Activated T-cell treated with anti-CD3 and anti-CD28 coated beads, Interleukin-2, amount 50 U/mL, for 24 hours (primary cell): ENCODE measurements at regions not wholly inside any gene's neighbourhood (a gene's known extent, or its start where the extent isn't known, plus 50 kb on each side); places are given as distances from the start of the nearest gene placed in this dataset.

Experiments
- DNase-seq: peaks from one replicate; pipeline ENCODE4 v3.0.0-alpha.2; 2020
- H3K27ac Mint-ChIP-seq: 2 replicates; pipeline ENCODE4 v1.8.0; 2020; ENCODE audit warnings: mild to moderate bottlenecking, mixed read lengths
- H3K27me3 Mint-ChIP-seq: 2 replicates; pipeline ENCODE4 v1.8.0; 2020; ENCODE audit warnings: mixed read lengths
- H3K36me3 Mint-ChIP-seq: 2 replicates; pipeline ENCODE4 v1.8.0; 2020; ENCODE audit warnings: low read depth, mixed read lengths
- H3K4me1 Mint-ChIP-seq: 2 replicates; pipeline ENCODE4 v1.8.0; 2020; ENCODE audit warnings: low read depth, mixed read lengths
- H3K4me3 Mint-ChIP-seq: 2 replicates; pipeline ENCODE4 v1.8.0; 2020; ENCODE audit warnings: mild to moderate bottlenecking, moderate library complexity, mixed read lengths
- H3K9me3 Mint-ChIP-seq: 2 replicates; pipeline ENCODE4 v1.8.0; 2020; ENCODE audit warnings: mixed read lengths

DNA sequence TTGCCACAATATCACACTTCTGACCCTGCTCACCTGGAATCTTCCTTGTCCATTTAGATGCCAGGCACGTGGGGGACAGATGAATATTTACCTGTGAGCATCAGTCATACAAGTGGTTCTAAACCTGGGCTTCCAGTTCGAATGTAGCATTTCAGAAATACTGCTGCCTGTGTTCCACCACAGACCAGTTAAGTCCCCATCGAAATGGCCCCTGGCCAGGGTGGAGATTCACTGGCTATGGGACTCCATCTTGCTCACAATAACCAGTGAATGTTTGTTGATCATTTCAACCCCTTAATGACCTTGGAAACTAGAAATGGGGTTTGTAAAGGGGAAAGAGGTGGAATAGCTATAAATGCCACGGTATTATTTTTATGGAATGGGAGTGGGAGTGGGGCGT is 73.8 kb downstream of the CLDN34 start:
- Mint-ChIP-seq H3K4me1 (peaks cover 8% of the 10 kb centered on the region), H3K9me3 (no peaks in the 10 kb centered on the region), H3K4me3 (no peak overlapping the region), H3K27me3 (peaks cover 5% of the 10 kb centered on the region), H3K36me3 (no peaks in the 10 kb centered on the region), H3K27ac (no peak overlapping the region)
- DNase-seq, result no peak

GRCh38 chrX:10041383-10041782 is 74.2 kb downstream of the CLDN34 start:
- peaks cover 5% of the 10 kb centered on the region for H3K27me3 Mint-ChIP-seq
- no peaks in the 10 kb centered on the region for H3K36me3 Mint-ChIP-seq
- H3K4me1 Mint-ChIP-seq, result peaks cover 8% of the 10 kb centered on the region
- no peak for DNase-seq
- no peak overlapping the region for H3K27ac Mint-ChIP-seq
- H3K9me3 Mint-ChIP-seq, result no peaks in the 10 kb centered on the region
- H3K4me3 Mint-ChIP-seq, result no peak overlapping the region

DNA sequence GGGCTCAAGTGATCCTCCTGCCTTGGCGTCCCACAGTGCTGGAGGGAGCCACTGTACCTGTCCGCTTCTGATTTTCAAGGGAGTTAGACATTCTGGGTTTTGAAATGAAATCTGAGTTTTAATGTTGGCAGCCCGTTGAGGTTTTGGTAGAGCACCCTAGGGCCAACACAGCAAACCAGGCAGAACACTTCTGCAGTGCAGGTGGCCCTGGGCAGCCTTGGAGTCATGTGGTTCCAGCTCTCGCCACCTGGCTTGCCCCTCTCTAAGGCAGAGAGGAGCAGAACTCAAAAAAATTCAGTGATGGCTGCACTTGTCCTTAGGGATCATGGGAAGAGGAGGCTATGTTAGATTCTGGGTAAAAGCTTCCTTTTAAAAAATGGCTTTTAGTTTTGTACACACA is 74.9 kb downstream of the CLDN34 start:
- H3K4me3 Mint-ChIP-seq, result no peak overlapping the region
- no peaks in the 10 kb centered on the region for H3K9me3 Mint-ChIP-seq
- H3K27me3 Mint-ChIP-seq, result peaks cover 5% of the 10 kb centered on the region
- no peak for DNase-seq
- no peaks in the 10 kb centered on the region for H3K36me3 Mint-ChIP-seq
- peaks cover 8% of the 10 kb centered on the region for H3K4me1 Mint-ChIP-seq
- no peak overlapping the region for H3K27ac Mint-ChIP-seq

DNA sequence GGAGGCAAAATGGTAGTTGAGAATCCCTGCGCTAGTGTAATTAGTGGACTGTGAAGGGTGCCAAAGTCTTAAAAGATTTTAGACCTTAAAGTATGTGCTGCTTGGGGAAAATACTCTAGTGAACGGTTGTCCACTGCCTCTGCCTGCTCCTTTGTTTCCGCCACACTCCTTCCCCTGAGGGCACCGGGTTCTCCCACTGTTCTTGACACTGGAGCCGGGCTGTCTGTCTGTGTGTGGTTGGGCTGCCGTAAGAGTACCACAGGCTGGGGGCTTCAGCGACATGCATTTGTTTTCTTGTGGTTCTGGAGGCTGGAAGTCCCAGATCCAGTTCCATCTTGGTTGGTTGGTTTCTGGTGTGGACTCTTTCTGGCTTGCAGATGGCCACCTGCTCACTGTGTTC is 76.2 kb downstream of the CLDN34 start:
- Mint-ChIP-seq H3K9me3 (no peaks in the 10 kb centered on the region), H3K4me1 (peaks cover 8% of the 10 kb centered on the region), H3K36me3 (no peaks in the 10 kb centered on the region), H3K27ac (no peak overlapping the region), H3K4me3 (no peak overlapping the region), H3K27me3 (peaks cover 5% of the 10 kb centered on the region)
- DNase-seq, result no peak

- Mint-ChIP-seq H3K4me1 (peaks cover 8% of the 10 kb centered on the region), H3K9me3 (no peaks in the 10 kb centered on the region), H3K36me3 (no peaks in the 10 kb centered on the region), H3K27me3 (peaks cover 5% of the 10 kb centered on the region), H3K4me3 (no peak overlapping the region), H3K27ac (no peak overlapping the region)
- no peak for DNase-seq
Observed at GRCh38 chrX:10044021-10044420, 76.9 kb downstream of the CLDN34 start.

- no peaks in the 10 kb centered on the region for H3K9me3 Mint-ChIP-seq
- H3K27me3 Mint-ChIP-seq, result peaks cover 5% of the 10 kb centered on the region
- H3K4me3 Mint-ChIP-seq, result no peak overlapping the region
- DNase-seq, result no peak
- no peaks in the 10 kb centered on the region for H3K4me1 Mint-ChIP-seq
- H3K36me3 Mint-ChIP-seq, result no peaks in the 10 kb centered on the region
- no peak overlapping the region for H3K27ac Mint-ChIP-seq
Observed at GRCh38 chrX:10045327-10046000, 78.3 kb downstream of the CLDN34 start.

- Mint-ChIP-seq H3K27ac (no peak overlapping the region), H3K4me3 (no peak overlapping the region), H3K9me3 (no peaks in the 10 kb centered on the region), H3K4me1 (peaks cover 8% of the 10 kb centered on the region), H3K27me3 (no peaks in the 10 kb centered on the region), H3K36me3 (no peaks in the 10 kb centered on the region)
- DNase-seq, result no peak
Observed at GRCh38 chrX:10047133-10047532, 80.0 kb downstream of the CLDN34 start.

DNA sequence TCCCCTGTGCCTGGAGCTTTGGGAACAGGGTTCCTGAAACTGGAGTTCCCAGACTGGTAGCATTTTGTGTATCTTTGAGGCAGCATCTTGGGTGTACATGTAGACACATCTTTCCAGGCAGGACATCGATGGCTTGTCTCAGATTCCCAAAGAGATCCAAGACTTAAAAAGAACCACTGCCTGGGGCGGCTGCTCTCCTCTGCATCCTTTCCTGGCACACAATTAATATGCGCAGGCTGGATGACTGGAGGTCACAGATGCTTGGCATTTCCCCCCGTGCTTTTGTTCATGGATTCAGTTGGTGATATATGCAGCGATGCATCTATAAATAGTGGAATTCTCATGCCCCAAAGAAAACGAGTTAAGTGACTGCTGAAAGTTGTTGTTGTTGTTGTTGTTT is 80.5 kb downstream of the CLDN34 start:
- Mint-ChIP-seq H3K27me3 (no peaks in the 10 kb centered on the region), H3K36me3 (no peaks in the 10 kb centered on the region), H3K27ac (no peak overlapping the region), H3K4me3 (no peak overlapping the region), H3K4me1 (peaks cover 8% of the 10 kb centered on the region), H3K9me3 (no peaks in the 10 kb centered on the region)
- DNase-seq, result no peak

- no peak overlapping the region for H3K27ac Mint-ChIP-seq
- no peak overlapping the region for H3K4me3 Mint-ChIP-seq
- peaks cover 8% of the 10 kb centered on the region for H3K4me1 Mint-ChIP-seq
- no peak for DNase-seq
- no peaks in the 10 kb centered on the region for H3K36me3 Mint-ChIP-seq
- peaks cover 3% of the 10 kb centered on the region for H3K27me3 Mint-ChIP-seq
- no peaks in the 10 kb centered on the region for H3K9me3 Mint-ChIP-seq
Observed at GRCh38 chrX:10048076-10048475, 80.9 kb downstream of the CLDN34 start.

GRCh38 chrX:10048707-10049106 is 81.5 kb downstream of the CLDN34 start:
- no peak for DNase-seq
- Mint-ChIP-seq H3K4me1 (peaks cover 8% of the 10 kb centered on the region), H3K4me3 (no peak overlapping the region), H3K9me3 (no peaks in the 10 kb centered on the region), H3K27ac (no peak overlapping the region), H3K27me3 (peaks cover 3% of the 10 kb centered on the region), H3K36me3 (no peaks in the 10 kb centered on the region)

- no peak for DNase-seq
- no peak overlapping the region for H3K27ac Mint-ChIP-seq
- H3K27me3 Mint-ChIP-seq, result peaks cover 3% of the 10 kb centered on the region
- no peaks in the 10 kb centered on the region for H3K36me3 Mint-ChIP-seq
- H3K4me1 Mint-ChIP-seq, result peaks cover 8% of the 10 kb centered on the region
- H3K9me3 Mint-ChIP-seq, result no peaks in the 10 kb centered on the region
- no peak overlapping the region for H3K4me3 Mint-ChIP-seq
Observed at GRCh38 chrX:10049236-10049635, 82.1 kb downstream of the CLDN34 start.

DNA sequence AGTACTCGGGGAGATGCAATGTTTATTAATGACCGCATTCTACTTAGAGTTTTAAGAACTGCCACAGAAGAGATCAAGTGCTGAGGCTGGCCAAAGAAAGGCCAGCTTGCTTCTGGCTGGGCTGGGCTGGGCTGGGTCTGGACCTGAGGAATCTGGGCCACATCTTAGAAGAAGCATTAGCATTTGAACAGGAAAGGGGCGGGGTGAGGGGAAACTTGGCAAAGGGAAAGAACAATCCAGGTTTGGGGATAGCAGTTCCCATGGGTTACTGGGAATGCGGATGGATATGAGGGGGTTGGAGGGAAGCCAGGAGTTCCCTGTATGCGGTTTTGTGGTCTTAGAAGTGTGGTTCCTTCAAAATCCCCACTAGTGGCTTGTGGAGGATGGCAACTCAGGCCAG is 83.3 kb downstream of the CLDN34 start:
- Mint-ChIP-seq H3K4me1 (peaks cover 8% of the 10 kb centered on the region), H3K27ac (no peak overlapping the region), H3K9me3 (peaks cover 2% of the 10 kb centered on the region), H3K27me3 (peaks cover 3% of the 10 kb centered on the region), H3K4me3 (no peak overlapping the region), H3K36me3 (peaks cover 2% of the 10 kb centered on the region)
- DNase-seq, result no peak

GRCh38 chrX:10051866-10052480 is 84.8 kb downstream of the CLDN34 start:
- no peak for DNase-seq
- H3K4me3 Mint-ChIP-seq, result no peak overlapping the region
- peaks cover 2% of the 10 kb centered on the region for H3K36me3 Mint-ChIP-seq
- H3K4me1 Mint-ChIP-seq, result peaks cover 8% of the 10 kb centered on the region
- peaks cover 2% of the 10 kb centered on the region for H3K9me3 Mint-ChIP-seq
- peaks cover 3% of the 10 kb centered on the region for H3K27me3 Mint-ChIP-seq
- H3K27ac Mint-ChIP-seq, result no peak overlapping the region

GRCh38 chrX:10052906-10053625 is 85.9 kb downstream of the CLDN34 start:
- peaks cover 2% of the 10 kb centered on the region for H3K36me3 Mint-ChIP-seq
- H3K9me3 Mint-ChIP-seq, result peaks cover 2% of the 10 kb centered on the region
- H3K27me3 Mint-ChIP-seq, result peaks cover 3% of the 10 kb centered on the region
- no peak for DNase-seq
- no peak overlapping the region for H3K4me3 Mint-ChIP-seq
- peaks cover 8% of the 10 kb centered on the region for H3K4me1 Mint-ChIP-seq
- H3K27ac Mint-ChIP-seq, result no peak overlapping the region

DNA sequence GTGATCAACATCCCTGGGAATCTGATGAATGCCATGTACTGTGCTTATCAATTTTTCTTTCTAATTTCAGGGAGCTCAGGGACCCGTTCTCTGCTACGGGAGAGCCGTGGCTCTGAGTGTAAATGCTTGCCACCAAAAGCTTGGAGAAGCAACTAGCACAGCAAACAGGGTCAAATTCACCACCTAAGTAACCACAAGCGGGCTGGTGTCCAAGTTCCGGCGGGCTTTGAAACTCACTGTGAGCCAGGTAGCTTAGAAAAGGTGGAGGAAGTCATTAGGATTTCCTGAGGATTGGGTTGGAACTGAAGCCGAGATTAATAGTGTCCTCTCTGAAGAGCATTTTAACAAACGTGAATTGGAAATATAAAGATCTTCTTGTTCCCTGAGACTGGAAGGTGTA is 87.2 kb downstream of the CLDN34 start:
- H3K27me3 Mint-ChIP-seq, result peaks cover 3% of the 10 kb centered on the region
- no peak for DNase-seq
- H3K4me3 Mint-ChIP-seq, result no peak overlapping the region
- peaks cover 8% of the 10 kb centered on the region for H3K4me1 Mint-ChIP-seq
- peaks cover 2% of the 10 kb centered on the region for H3K36me3 Mint-ChIP-seq
- H3K27ac Mint-ChIP-seq, result no peak overlapping the region
- H3K9me3 Mint-ChIP-seq, result peaks cover 2% of the 10 kb centered on the region
